GM19023 (cell line): ENCODE measurements at regions not wholly inside any gene's neighbourhood (a gene's known extent, or its start where the extent isn't known, plus 50 kb on each side); places are given as distances from the start of the nearest gene placed in this dataset.
"Not testable (repeated sequence)": the region's sequence is repeated elsewhere in the genome, so short reads cannot be mapped to it uniquely, and the experiment has no call there.

Experiments used
- ATAC-seq: cut with Tn5 transposase; IDR thresholded peaks from one replicate; pipeline ENCODE4 v1.9.1; 2021; ENCODE audit warnings: mild to moderate bottlenecking, moderate library complexity; ENCODE audit not compliant: unreplicated experiment

DNA sequence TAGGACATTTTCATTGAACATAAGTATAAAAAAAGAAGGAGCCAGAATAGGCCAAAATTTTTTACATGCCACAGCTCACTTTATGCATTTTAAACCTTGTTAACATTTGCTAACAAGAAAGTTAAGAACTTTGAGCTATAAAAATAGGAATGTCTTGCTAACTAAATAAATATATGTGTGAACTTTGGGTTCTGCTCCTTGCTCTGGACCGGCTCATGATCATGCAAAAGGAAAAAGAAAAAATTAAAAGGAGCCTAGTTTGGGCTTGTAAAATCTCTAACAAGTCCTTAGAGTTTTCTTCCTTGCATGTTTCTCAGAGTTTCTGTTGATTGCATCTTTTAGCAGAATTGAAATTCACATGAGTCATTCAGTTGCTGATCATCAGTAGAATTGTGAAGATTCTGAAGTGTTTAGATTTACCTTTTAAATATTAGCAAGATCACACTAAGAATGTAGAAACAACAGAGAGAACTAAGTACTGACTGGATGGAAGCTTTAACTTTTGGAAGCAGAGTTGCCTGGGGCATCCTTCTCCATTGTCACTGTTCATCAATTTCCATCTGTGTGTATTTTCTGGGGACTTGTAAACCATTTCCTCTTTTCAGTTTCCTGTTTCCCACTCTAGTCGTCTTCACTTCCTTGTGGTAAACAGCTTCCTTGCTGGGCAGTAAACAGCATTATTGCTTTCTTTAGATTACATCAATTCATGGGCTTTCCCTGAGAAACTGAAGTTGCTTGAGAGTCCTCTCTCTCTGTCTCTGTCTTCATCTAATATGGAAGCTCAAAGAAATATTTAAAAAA is 458.4 kb upstream of the BTBD3 start:
- no peak for ATAC-seq

DNA sequence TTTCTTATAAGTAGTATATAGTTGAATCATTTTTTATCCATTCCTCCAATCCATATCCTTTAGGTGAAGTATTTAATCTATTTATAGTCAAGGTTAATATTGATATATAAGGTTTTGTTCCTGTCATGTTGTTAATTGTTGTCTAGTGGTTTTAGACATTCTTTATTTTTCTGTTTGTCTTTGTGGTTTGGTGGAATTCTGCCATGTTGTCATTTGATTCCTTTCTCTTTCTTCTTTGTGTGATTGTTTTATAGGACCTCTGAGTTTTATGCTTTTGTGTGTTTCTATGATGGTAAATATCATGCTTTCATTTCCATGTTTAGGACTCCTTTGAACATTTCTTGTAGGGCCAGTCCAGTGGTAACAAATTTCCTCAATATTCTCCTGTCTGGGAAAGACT is 450.3 kb upstream of the BTBD3 start:
- ATAC-seq: no peak

DNA sequence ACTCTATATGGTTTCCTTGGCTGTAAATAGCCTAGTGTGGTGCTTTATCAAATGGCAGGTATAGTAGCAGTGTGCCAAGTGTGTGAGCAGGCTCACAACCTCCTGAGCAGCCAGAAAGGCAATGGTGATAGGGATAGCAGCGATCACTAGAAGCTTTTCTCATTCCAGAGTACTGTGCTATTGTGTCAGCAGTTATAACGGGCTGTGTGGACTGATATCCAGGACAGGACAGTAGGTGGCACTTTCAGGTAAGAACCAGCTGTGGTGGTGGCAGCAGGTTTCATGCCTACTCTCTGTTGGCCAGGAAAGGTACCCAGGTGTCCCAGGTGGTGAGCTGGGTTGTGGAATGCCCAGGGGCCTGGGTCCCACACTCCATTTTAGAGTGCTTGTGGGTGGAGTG is 448.8 kb upstream of the BTBD3 start:
- no peak for ATAC-seq

DNA sequence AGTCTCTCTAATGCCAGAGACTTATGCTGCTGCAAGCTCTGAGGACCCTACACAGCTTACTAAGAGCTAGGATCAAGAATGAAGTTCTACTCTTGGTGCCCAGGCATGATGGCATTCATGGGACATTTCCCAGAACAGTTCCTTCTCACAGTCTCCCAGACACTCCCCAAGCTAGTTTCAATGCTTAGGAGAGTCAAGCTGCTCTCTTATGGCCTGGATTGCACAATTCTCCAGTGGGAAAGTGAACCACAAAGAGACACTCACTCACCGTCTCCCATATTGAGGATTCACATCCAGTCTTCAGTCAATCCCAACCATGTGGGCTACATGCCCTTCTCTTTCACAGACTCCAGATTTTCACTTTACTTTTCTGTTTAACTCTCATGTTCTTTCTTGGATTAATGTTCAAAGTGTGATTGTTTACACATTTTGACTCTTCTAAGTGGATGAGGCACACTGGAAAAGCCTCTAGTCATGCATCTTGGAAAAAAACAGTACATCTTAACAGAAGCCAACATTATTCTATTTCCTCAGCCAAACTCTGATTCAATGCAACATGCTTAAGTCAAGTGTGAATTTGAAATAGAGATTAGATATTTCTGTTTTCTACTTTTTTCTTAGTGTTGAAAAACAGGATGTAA is 447.8 kb upstream of the BTBD3 start:
- ATAC-seq: no peak

DNA sequence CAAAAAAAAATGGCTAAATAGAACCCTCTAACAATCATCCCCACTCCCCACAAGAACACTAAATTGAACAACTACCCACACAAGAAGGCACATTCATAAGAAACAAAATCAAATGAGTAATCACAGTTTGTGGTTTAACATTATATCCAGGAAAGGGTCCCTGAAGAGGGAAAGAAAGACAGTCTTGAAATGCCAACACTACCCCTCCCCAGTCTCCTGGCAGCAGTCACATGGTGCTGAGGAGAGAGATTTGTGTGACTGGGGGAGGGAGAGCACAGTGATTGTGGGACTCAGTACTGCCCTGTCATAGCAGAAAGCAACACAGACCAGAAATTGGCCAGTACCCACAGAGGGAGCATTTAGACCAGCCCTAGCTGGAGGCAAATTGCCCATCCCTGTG is 443.7 kb upstream of the BTBD3 start:
- ATAC-seq: no peak

DNA sequence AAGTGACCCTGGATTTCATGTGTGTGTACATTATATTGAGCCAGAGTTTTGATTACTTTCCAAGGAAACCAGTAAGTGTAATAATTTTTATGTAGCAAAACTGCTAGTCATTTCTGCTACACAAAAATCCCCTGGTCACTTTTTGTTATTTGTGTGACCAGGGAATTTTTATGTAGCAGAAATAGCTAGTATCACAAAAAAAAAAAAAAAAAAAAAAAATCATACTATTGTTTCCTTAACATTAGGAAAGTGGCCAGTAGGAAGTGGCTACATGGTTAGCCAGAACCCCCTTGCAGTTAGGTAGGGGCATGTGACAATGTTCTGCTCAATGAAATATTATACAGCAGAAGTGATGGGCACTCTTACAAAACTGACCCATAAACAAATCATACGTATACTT is 434.0 kb upstream of the BTBD3 start:
- no peak for ATAC-seq

DNA sequence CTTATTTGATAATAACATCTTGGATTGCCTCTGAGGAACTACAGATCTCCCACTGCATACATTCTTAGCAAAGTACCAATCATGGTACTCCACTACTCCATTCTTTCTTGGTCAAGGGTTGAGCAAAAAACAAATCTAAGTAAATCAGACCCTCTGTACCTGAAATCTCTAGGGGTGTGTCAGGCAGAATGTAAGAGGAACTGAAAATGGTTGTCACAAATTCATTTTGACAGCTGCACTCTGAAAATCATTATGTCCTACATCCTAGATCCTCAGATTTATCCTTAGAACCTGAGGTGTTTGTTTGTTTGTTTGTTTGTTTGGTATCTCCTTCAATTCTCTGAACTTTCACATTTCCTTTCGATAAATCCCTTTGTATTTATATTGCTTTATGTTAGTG is 433.2 kb upstream of the BTBD3 start:
- no peak for ATAC-seq

DNA sequence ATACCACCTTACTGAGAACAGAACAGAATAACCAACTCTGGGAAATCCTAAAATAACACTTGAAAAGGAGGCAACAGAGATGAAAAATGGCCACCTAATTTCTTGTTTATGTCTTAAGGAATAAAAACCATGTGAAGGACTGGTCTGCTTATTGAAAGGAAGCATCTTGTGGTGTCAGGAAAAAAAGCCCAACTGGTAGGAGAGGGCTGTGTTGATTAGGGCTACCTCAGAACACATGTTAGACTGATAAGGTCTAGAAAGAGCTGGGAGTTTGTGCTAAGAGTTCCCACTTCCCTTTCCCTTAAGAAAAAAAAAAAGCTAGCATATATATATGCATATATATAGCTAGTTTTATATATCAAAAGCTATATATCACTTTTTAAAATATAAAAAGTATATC is 425.3 kb upstream of the BTBD3 start:
- ATAC-seq: no peak

DNA sequence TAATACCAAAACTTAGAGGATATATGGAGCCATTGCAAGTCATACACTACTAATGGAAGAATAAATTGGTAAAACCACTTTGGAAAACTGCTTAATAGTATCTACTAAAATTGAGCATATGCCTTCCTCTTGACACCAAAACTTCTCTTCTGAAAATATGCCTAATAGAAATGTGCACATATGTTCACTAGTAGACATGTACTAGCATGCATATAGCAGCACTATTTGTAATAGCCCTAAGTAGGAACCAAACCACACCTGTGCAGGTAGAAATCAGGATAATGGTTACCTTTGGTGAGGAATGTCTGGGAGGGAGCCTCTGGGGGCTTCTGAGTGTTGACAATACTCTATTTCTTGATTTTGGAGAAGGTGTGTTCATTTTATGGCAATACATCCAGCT is 424.8 kb upstream of the BTBD3 start:
- ATAC-seq: no peak

DNA sequence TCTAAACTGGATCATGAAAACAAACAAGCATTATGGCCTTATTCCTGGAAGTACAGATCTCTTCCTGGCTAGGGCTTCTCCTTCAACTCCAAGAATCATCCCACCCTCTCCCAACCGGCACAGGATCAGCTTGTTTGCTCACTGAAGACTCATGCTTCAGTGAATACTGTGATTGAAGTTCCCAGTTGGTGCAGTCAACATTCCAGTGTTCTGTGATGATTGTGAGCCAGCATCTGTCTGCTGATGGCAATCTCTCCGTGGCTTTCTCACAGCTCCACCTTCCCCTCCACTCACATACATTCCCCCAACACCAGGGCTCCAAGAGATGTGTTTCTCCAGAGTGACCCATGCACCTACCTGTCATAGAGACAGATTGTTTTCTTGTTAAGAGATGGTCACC is 421.3 kb upstream of the BTBD3 start:
- no peak for ATAC-seq

DNA sequence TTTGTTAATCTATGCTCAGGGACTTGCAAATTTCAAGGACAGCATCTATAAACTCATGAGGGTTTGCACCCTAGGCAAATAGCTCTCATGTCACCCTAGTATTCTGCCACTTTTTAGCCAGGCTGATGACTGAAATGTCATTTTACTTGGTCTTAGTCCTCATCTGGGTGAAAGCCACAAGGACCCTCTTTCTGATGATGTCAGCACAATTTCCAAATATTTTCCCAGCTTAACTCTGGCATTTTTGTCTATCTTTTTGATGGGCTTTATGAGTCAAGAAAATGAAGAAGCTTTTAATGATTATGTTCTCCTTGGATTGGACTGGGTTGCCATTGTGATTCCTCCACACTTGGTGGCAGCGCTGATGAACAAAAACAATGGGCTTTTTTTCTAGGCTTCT is 420.1 kb upstream of the BTBD3 start:
- no peak for ATAC-seq

DNA sequence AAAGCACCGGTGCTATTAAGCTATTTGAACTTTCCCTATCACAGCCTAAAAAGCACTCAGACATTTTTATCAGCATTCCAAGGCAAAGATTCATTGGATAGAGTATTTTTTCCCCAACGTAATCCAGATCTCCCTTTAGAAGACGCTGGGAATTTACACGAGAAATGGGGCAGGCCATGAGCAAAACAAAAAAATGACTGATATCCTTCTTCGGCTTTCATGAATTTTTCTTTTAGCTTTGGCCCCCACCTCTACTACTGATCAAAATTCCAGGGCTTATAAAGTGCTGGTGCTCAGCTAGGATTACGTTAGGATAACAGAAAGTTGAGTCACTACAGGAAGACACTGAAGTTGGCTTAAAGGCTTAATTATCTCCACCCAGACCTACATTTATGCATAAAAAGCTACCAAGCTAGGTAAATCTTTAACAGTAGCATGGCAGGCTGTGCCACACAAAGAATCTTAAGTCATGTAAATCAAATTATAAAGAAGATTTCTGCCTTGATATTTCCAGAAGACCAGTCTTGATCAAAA is 418.5 kb upstream of the BTBD3 start:
- ATAC-seq: no peak

DNA sequence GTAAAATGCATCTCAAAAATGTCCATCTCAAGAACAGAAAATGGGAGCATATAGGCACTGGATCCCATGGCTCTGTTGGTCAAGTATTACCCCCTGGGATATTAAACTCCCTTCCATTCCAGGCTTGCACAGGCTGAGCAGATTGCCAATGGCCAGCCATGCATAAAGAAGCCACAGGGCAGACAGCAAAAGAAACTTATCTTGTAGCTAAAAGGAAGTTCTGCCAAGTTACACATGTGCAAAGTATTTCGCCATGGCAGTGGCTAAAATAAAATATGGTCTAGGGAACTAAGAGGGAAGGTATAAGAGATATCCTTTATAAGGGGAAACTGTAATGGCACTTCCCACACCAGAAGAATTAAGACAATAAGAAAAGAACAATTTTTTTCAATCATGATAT is 415.6 kb upstream of the BTBD3 start:
- ATAC-seq: no peak

DNA sequence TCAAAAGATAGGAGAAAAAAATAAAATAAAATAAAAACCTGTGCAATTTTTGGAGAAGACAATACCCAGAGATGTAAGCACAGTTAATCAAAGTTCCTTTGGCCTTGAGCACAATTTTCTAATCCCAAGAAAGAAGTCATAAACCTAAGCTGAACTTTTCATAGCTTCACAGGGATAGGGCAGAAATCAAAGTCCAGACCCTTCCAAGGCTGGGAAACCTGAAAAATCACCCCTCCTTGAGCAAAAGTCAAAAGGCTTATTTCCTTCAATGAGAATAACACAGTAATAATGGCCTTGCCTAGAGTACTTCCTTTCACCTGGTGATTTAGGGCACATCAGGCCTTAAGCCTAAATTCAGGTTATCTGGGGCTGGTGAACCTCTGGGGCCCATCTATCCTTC is 415.0 kb upstream of the BTBD3 start:
- ATAC-seq: no peak

DNA sequence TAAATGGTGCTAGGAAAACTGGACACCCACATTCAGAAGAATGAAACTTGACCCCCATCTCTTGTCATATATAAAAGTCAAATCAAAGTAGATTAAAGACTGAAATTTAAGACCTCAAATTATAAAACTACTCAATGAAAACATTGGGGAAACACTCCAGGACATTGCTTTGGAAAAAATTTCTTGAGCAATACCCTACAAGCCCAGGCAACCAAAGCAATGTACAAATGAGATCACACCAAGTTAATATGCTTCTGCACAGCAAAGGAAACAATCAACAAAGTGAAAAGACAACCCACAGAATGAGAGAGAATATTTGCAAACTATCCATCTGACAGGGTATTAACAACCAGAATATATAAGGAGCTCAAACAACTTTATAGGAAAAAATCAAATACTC is 407.9 kb upstream of the BTBD3 start:
- no peak for ATAC-seq

DNA sequence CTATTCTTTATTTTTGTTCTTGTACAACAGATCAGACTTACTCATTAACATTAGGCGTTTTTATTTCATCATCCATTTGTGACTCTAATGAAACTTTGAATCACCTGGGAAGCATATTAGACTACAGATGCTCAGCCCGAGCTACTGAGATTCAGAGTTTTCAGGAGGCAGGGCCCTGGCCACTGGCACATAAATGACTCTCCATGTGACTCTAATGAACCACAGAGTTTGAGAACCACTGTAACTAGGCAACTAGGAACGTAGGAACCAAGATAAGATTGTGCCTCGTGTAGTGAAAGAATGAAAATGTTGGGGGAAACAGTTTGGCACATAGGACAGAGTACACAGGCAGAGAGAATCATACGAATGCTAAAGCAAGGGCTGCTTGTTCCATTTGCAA is 405.9 kb upstream of the BTBD3 start:
- no peak for ATAC-seq

DNA sequence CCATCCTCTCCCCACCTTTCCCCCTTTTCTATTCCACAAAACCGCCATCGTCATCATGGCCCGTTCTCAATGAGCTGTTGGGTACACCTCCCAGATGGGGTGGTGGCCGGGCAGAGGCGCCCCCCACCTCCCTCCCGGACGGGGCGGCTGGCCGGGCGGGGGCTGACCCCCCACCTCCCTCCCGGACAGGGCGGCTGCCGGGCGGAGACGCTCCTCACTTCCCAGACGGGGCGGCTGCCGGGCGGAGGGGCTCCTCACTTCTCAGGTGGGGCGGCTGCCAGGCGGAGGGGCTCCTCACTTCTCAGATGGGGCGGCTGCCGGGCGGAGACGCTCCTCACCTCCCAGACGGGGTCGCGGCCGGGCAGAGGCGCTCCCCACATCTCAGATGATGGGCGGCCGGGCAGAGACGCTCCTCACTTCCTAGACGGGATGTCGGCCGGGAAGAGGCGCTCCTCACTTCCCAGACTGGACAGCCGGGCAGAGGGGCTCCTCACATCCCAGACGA is 404.4 kb upstream of the BTBD3 start:
- ATAC-seq: not testable (repeated sequence)

DNA sequence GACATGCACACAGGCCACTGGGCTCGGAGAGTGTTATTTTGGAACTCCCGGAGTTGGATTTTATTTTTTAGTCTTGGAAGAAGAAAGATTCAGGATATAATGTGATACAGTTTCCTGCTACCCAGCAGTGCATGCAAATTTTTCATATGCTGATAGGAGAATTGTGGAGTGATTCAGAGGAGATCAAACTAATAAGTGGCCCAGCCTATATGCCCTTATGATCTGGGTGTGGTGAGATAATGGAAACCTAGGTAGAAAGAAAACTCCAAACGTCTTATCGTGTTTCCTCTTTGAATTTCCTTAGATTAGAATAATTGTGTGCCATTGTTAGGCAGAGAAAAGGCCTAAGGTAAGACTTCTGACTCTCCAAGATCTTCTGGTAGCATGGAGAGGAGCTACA is 401.2 kb upstream of the BTBD3 start:
- no peak for ATAC-seq

DNA sequence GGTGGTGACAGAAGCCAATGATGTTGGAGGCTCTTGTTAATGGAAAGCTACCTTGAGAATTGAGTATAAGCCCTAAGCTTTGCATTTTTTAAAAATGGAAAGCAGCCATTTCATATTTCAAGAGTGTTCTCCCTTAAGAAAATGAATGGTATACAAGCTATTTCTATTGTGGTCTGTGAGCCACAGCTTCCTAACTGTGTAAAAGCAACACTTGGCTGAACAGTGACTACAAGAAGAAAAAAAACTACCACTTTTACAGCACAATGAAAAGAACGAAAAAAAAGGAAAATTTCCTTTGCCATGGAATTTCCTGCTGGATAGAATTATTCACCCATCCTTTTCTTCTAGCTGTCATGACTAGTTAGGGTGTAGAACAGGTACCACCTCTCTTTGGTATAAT is 397.1 kb upstream of the BTBD3 start:
- no peak for ATAC-seq

DNA sequence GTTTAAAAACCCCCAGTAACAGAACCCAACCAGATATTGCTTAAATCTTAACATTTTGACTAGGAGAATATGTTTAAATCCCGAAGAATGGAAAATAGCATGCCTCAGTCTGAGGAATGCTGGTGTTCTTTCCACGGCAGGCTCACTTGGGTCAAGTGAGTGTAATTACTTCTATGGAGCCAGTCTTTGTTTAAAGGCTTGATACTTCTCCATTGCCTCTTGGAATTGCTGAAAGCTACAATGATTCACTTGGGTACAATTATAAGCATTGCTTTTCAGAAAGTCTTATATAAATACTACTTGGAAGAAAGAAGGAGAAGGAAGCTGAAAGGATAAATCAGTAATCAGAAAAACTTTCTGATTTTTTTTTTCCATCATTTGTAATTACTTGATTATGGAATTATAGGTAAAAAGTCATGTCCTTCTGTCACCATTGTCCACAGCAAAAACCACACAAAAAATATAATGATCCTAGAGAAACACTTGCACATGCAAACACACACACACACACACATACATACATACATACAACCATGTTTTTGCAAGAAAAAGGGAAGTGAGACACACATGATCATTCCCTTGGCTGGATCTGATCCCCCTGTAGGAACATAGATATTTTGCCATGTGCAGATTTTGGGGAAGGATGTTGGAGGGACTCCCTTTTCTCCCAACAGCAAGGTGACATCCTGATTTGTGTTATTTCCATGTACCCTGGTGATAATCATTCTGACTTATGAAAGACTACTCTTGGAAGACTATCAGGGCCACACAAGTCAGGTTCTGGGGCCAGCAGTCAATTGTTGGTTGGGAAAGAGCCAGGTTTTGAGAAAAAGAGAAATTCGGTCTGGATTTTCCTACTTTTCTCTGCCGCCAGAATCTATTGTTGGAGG is 396.0 kb upstream of the BTBD3 start:
- ATAC-seq: no peak

DNA sequence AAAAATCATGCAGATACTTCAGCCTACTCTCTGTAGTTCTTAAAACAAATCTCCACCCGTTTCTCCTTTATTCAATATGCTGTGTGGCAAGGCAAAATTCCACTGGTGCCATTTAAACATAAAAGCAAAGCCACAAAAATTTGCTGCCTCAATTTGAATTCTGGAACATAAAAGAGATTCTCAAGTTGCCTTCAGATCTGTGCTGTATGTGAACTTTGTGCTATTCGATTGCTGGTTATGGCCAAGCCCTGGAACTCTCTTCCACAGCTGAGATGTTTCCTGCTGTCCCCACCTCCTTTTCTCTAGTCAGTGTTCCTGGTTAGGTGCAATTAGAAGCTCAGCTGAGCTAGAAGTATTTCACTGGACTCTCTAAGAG is 395.3 kb upstream of the BTBD3 start:
- ATAC-seq: no peak
